ENCODE measurements at regions not wholly inside any gene's neighbourhood (a gene's known extent, or its start where the extent isn't known, plus 50 kb on each side); places are given as distances from the start of the nearest gene placed in this dataset.

DNA sequence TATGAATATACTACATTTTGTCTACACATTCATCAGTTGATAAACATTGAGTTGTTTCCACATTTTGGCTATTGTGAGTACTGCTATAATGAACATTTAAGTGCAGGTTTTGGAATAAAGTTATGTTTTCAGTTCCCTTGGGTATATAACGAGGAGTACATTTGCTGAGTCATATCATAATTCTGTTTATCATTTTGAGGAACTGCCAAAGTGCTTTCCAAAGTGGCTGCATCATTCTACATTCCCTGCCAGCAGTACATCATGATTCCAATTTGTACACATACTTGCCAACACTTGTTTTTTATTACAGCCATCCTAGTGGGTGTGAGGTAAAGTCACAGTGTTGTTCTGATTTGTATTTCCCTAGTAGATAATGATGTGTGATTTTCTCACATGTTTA lies 1458.6 kb upstream of the TENM4 start:
- TF ChIP-seq, protein P1, sequence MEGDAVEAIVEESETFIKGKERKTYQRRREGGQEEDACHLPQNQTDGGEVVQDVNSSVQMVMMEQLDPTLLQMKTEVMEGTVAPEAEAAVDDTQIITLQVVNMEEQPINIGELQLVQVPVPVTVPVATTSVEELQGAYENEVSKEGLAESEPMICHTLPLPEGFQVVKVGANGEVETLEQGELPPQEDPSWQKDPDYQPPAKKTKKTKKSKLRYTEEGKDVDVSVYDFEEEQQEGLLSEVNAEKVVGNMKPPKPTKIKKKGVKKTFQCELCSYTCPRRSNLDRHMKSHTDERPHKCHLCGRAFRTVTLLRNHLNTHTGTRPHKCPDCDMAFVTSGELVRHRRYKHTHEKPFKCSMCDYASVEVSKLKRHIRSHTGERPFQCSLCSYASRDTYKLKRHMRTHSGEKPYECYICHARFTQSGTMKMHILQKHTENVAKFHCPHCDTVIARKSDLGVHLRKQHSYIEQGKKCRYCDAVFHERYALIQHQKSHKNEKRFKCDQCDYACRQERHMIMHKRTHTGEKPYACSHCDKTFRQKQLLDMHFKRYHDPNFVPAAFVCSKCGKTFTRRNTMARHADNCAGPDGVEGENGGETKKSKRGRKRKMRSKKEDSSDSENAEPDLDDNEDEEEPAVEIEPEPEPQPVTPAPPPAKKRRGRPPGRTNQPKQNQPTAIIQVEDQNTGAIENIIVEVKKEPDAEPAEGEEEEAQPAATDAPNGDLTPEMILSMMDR (IDR thresholded peaks at IDR 0.05): no peak
- no peak for TF ChIP-seq REST (IDR thresholded peaks at IDR 0.05; ENCODE audit: insufficient read depth in 1 of 2, low read depth in 2 of 2, low read length in 1 of 2)
- no peak for TF ChIP-seq POLR2AphosphoS5 (IDR thresholded peaks at IDR 0.05; ENCODE audit: low read depth, low read length)
- no peak for TF ChIP-seq SIN3A (IDR thresholded peaks at IDR 0.05; ENCODE audit: borderline replicate concordance, insufficient read depth, low read depth, low read length)

All from Panc1 (cell line).